Hindlimb muscle (tissue), 1 donor: ENCODE measurements at regions not wholly inside any gene's neighbourhood (a gene's known extent, or its start where the extent isn't known, plus 50 kb on each side); places are given as distances from the start of the nearest gene placed in this dataset.

ENCODE experiments used
- DNase-seq: peaks from one replicate; pipeline ENCODE4 v3.0.0-alpha.2; 2013

DNA sequence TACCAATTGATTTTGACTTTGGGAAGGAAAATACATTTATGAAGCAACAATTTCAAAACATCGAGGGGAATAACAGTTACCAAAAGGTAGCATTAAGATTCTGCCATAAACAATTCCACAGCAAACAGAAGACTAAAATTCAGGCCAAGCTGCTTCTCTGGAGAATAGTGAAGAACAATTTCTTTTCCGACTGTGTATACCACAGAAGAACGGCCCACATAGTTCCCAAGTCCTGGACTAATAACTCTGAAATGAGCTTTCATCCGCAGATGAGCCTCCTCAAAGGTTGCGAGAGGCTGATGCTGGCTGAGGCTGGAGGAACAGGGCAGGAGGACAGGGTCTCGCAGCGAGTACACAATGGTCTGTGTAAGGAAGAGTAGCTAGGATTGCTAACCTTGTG is 278.9 kb upstream of the TCF4 start:
- DNase-seq, result no peak

GRCh38 chr18:55866006-55866405 is 278.0 kb upstream of the TCF4 start:
- no peak for DNase-seq

GRCh38 chr18:55864281-55864680 is 276.3 kb upstream of the TCF4 start:
- no peak for DNase-seq

DNA sequence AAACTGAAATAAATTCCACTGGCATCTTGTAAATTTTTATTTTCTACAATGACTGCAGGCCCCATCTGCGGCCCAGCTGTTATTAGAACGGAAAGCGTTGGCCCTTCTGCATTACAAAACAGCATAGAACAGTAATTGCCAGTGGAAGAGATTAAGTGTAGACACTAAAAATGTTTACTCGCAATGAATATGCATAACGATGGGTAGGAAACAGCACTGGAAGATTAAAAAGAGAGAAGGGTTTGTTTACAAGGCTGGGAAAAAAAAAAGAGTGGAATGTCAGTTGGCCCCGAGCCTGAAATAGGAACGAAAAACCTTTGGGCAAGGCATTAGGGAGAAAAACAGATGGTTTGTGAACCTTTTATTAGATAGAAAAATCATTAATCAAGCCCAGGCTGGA is 275.9 kb upstream of the TCF4 start:
- DNase-seq, result no peak

DNA sequence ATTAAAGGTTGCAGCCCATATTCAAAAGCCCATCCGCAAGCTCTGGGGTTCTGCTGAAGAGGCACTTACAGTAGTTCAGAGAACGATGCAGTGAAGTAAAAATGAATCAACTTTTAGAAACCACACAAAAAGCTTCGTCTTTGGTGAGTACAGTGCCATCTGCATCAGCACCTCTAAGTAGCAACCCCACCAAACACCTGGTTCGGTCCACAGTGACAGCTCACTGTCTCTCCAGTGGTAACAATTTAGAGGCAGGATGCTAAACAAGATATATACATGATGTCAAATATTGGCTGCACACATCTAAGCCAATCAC is 275.4 kb upstream of the TCF4 start:
- no peak for DNase-seq

DNA sequence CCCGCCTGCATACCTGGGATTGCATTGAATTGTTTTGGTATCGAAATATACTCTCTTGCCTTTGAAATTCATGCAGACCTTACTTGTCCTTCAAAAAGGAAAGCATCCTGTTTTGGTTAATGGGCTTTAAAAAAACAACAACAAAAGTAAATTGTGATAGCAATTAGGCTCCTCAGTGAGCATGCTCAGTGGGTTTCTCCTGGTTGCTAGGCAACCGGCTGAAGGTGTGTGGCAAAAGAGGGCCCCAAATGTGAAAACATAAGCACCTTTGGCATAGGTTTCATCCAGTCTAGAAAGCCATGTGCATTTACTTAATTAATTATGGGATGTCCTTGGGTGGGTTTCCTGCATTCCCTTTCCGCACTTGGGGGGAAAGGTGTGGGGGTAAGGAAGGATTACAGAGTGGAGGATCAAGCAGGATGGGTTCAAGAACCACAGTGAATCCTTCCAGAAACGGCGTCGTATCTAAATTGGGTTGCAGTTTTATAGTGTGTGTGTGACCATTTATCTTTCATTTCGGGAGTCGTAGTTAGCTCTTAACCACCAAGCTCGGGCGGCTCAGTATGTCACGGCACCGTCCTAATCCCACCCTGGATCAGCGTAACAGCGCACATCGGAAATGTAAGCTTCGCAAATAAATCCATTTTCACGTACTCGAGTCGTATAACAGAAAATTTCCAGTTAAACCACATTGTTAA is 274.9 kb upstream of the TCF4 start:
- no peak for DNase-seq

DNA sequence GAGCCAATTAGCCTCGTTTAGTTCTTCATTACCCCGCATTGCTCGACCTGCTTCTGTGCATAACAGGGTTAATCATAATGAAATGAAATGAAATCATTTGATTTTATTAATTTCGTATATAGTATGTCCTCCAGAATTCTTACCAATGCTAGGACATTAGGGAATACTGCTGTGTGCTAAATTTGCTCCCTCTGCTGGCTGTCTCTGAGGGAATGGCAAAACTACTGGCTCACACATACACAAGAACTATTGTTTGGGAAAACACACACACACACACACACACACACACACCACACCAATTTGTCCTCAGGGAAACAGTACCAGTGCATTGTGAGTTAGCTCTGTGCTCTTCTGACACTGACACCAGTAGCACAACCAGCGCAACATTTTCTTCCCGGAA is 273.3 kb upstream of the TCF4 start:
- no peak for DNase-seq

- no peak for DNase-seq
These were observed 270.9 kb upstream of the TCF4 start for GRCh38 chr18:55858661-55859515.

GRCh38 chr18:55857956-55858355 is 270.0 kb upstream of the TCF4 start:
- DNase-seq, result no peak

DNA sequence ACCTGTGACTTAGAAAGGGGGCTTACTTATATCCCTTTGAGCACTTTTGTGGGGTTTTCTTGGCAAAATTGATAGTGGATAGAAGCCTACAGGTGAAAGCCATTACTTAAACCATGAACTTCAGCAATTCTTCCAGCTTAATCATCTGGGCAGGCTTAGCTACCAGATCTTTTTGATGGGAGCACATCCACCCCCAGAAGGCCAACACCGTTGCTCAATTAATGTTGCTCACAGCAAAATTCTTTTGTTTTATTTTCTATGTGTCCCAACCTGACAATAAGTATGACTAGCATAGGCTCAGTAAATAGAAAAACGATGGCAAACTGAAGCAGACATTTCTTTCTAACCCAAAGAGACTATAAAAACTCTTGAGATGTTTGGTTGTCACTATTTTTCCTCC is 269.4 kb upstream of the TCF4 start:
- no peak for DNase-seq

GRCh38 chr18:55856679-55857078 is 268.7 kb upstream of the TCF4 start:
- DNase-seq, result no peak

GRCh38 chr18:55856229-55856628 is 268.2 kb upstream of the TCF4 start:
- no peak for DNase-seq

DNA sequence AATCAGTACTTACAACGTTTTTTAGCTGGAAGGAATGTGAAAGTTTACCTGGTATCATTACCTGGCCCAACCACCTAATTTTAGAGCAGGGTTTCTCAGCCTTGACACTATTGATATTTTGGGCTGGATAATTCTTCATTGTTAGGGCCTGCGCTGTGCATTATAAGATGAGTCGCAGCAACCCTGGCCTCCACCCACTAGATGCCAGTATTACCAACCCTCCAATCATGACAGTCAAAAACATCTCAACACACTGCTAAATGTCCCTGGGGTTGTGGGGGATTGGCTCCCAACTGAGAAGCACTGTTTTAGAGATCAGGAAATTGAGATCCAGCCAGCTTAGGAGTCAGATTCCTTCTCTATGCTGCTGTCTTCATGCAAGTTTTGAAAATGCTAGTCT is 265.3 kb upstream of the TCF4 start:
- no peak for DNase-seq

- DNase-seq, result no peak
These were observed 262.9 kb upstream of the TCF4 start for GRCh38 chr18:55850904-55851303.

- no peak for DNase-seq
These were observed 261.4 kb upstream of the TCF4 start for GRCh38 chr18:55849391-55849790.

- DNase-seq, result no peak
These were observed 260.0 kb upstream of the TCF4 start for GRCh38 chr18:55847960-55848359.

DNA sequence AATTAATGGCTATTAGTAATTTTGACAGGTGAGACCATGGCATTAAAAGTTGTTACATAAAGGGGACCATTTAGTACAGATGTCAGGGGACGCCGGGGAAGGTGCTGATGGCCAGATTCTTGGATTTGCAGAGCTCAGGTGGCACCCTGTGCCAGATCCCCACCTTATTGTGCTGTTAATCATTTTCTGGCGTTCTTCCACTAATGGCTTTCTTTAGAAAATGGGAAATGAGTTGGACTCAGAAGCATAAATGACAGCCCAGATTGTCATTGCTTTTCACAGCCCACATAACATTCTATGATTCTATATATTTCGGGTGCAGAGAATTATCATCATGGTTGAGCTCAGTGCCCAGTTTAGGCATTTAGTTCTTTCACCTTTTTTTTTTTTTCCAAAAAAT is 257.2 kb upstream of the TCF4 start:
- no peak for DNase-seq

DNA sequence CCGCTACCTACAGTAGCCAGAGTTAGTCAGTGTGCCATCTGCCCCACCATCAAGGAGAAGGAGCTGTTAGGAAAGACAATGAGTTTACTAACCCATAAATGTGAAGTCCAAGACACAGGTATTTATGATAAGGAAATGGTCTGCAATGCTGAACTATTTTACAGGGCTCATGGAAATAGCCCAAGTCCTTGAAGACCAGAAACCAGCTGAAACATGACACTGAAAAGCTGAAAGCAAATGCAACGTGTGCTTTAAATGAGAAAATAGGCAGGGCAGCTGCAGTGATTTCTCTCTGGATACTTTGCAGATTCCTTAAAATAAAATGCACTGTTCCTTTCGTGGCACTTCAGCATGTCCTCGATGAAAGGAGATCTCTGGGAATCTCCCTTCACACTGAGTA is 256.4 kb upstream of the TCF4 start:
- DNase-seq, result no peak

DNA sequence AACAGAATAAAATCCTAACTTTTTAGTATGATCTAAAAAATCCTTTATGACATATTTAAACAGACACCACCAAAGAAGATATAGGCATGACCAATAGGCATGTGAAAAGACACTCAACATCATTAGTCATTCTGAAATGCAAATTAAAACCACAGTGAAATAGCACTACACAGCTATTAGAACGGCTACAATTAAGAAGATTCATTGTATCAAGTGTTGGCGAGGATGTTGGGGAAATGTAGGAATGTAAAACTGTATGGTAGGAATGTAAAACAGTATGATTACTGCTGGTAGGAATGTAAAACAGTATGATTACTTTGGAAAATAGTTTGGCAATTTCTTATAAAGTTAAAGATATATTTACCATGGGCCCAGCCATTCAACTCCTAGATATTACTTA is 253.3 kb upstream of the TCF4 start:
- DNase-seq, result no peak

DNA sequence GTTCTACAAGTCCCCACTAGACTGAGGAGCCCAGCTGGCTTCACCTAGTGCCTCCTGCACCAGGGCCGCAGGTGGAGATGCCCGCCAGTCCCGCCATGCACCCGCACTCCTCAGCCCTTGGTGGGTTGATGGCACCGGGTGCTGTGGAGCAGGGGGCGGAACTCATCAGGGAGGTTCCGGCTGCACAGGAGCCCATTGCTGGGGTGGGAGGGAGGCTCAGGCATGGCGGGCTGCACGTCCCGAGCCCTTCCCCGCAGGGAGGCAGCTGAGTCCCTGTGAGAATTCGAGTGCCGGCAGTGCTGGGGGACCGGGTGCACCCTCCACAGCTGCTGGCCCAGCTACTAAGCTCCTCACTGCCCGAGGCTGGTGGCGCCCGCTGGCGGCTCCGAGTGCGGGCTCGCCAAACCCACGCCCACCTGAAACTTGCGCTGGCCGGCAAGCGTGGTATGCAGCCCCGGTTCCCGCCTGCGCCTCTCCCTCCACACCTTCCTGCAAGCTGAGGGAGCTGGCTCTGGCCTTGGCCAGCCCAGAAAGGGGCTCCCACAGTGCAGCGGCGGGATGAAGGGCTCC is 252.7 kb upstream of the TCF4 start:
- no peak for DNase-seq

DNA sequence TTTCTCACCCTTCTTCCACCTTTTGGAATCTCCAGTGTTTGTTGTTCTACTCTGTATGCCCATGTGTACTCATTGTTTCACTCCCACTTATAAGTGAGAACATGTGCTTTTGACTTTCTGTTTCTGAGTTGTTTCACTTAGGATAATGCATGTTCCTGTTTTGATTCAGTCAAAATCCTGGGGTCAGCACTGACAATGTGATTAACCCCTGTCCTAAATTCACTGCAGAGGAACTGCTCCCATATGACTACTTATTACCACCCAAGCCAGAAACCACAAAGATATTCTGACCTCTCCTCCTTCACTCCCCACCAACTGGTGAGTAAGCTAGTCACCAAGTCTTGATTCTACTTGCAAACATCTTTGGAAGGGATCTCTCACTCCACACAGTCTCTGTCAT is 251.4 kb upstream of the TCF4 start:
- no peak for DNase-seq

GRCh38 chr18:55838841-55839240 is 250.8 kb upstream of the TCF4 start:
- DNase-seq, result no peak

GRCh38 chr18:55838319-55838718 is 250.3 kb upstream of the TCF4 start:
- no peak for DNase-seq

GRCh38 chr18:55833543-55833942 is 245.6 kb upstream of the TCF4 start:
- DNase-seq, result no peak
